NCI-H526 (cell line): ENCODE measurements at regions not wholly inside any gene's neighbourhood (a gene's known extent, or its start where the extent isn't known, plus 50 kb on each side); places are given as distances from the start of the nearest gene placed in this dataset.

Source experiments
- DNase-seq, 2 experiments: peaks; one replicate each; lab custom pipeline; 2025; lab: John Stamatoyannopoulos, UW

GRCh38 chr1:60589916-60590315 is 492.4 kb upstream of the NFIA start:
- DNase-seq: no peak

- DNase-seq: no peak
Measured at GRCh38 chr1:60589046-60589748, 493.2 kb upstream of the NFIA start.

GRCh38 chr1:60584371-60584770 is 498.0 kb upstream of the NFIA start:
- DNase-seq: no peak

GRCh38 chr1:60583696-60584095 is 498.7 kb upstream of the NFIA start:
- no peak for DNase-seq

GRCh38 chr1:60581455-60582220 is 500.7 kb upstream of the NFIA start:
- DNase-seq: no peak

GRCh38 chr1:60577029-60577428 is 503.5 kb upstream of the C1orf87 start:
- no peak for DNase-seq

- DNase-seq: no peak
Measured at GRCh38 chr1:60575326-60575977, 501.9 kb upstream of the C1orf87 start.

GRCh38 chr1:60573726-60574409 is 500.3 kb upstream of the C1orf87 start:
- DNase-seq: peak; percentile 83 to 92

- peak in 1 of 2 experiments; percentile 27 for DNase-seq
Measured at GRCh38 chr1:60573121-60573520, 499.6 kb upstream of the C1orf87 start.

GRCh38 chr1:60572378-60572777 is 498.8 kb upstream of the C1orf87 start:
- DNase-seq: no peak

- no peak for DNase-seq
Measured at GRCh38 chr1:60571811-60572210, 498.2 kb upstream of the C1orf87 start.

GRCh38 chr1:60569189-60569588 is 495.6 kb upstream of the C1orf87 start:
- no peak for DNase-seq

- DNase-seq: no peak
Measured at GRCh38 chr1:60567256-60567655, 493.7 kb upstream of the C1orf87 start.

GRCh38 chr1:60564916-60565750 is 491.6 kb upstream of the C1orf87 start:
- DNase-seq: peak in 1 of 2 experiments; percentile 7

- DNase-seq: no peak
Measured at GRCh38 chr1:60563777-60564535, 490.4 kb upstream of the C1orf87 start.

- no peak for DNase-seq
Measured at GRCh38 chr1:60562740-60563139, 489.2 kb upstream of the C1orf87 start.

GRCh38 chr1:60560701-60561100 is 487.1 kb upstream of the C1orf87 start:
- no peak for DNase-seq

GRCh38 chr1:60558236-60558635 is 484.7 kb upstream of the C1orf87 start:
- no peak for DNase-seq

GRCh38 chr1:60553730-60554129 is 480.2 kb upstream of the C1orf87 start:
- no peak for DNase-seq

- DNase-seq: no peak
Measured at GRCh38 chr1:60547821-60548220, 474.3 kb upstream of the C1orf87 start.
